ENCODE measurements at regions not wholly inside any gene's neighbourhood (a gene's known extent, or its start where the extent isn't known, plus 50 kb on each side); places are given as distances from the start of the nearest gene placed in this dataset.

DNA sequence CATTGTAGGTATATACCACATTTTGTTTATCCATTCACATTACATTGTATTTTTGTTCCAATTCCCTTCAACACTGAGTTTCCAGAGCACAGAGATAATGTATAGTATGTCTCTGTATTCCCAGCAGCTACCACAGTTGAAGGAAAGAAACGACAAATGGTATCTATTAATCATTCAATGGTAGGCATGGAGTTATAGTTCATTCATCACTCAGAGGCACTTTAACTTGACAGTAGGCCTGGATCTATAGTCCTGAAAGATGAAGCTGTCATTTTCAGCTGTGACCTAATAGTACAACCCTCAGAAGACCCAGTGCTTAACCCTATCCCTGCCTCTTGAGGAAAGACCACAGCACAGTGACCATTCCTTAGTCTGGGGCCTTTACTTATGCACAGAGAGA is 163.0 kb upstream of the TMTC4 start:
- no peak overlapping the region for H3K27ac ChIP-seq (ENCODE audit: low read depth, low read length)
- no peaks in the 10 kb centered on the region for H3K79me2 ChIP-seq (ENCODE audit: insufficient read depth, low read length)
- H3K9me2 ChIP-seq (ENCODE audit: insufficient read depth), result no peaks in the 10 kb centered on the region
- ChIA-PET RAD21 (ENCODE audit: low non-redundant PET in 1 of 2, low total read pairs in 2 of 2, uncharacterized antibody in 2 of 2, unreplicated experiment in 2 of 2) (no interaction called here), CTCF (no interaction called here), POLR2A (no interaction called here)
- DNase-seq (ENCODE audit: low read depth, low spot score), result no peak
- no peak overlapping the region for H3K4me2 ChIP-seq (ENCODE audit: low read length)
- H3K9me3 ChIP-seq (ENCODE audit: control insufficient read depth in 1 of 2, insufficient read depth in 1 of 2, low read depth in 1 of 2, low read length in 2 of 2), result no peaks in the 10 kb centered on the region
- no peak for ATAC-seq
- H3K9ac ChIP-seq (ENCODE audit: low read length), result no peak overlapping the region
- H3K36me3 ChIP-seq (ENCODE audit: control insufficient read depth in 1 of 2, insufficient read depth in 2 of 2, low read length in 2 of 2), result no peaks in the 10 kb centered on the region
- H3K27me3 ChIP-seq (ENCODE audit: insufficient read depth, low read length), result peaks cover 2% of the 10 kb centered on the region
- no peaks in the 10 kb centered on the region for H3K4me1 ChIP-seq (ENCODE audit: control insufficient read depth in 1 of 2, insufficient read depth in 2 of 2, low read length in 2 of 2)
- BruUV-seq (replicated peaks), result no TSS peak
- H3K4me3 ChIP-seq (replicated peaks in 1 of 2; ENCODE audit: low read depth in 1 of 2, low read length in 2 of 2), result no peak overlapping the region
- H2AFZ ChIP-seq (ENCODE audit: low read depth, low read length, poor library complexity, severe bottlenecking), result no peak overlapping the region
- no peaks in the 10 kb centered on the region for H4K20me1 ChIP-seq (ENCODE audit: insufficient read depth)
- intact Hi-C loops (cut with micrococcal nuclease), result no loop called here
- no peak for TF ChIP-seq SRF (IDR thresholded peaks at IDR 0.05; ENCODE audit: low read depth)
- no peak for TF ChIP-seq EZH2phosphoT487 (IDR thresholded peaks at IDR 0.05; ENCODE audit: borderline replicate concordance)
- TF ChIP-seq ELF1 (IDR thresholded peaks at IDR 0.05; ENCODE audit: borderline replicate concordance, low read depth), result no peak
- no peak for TF ChIP-seq RAD21 (IDR thresholded peaks at IDR 0.05; ENCODE audit: low read depth)
- no peak for TF ChIP-seq EGR1 (IDR thresholded peaks at IDR 0.05; ENCODE audit: low read depth)
- TF ChIP-seq FOSL1 (IDR thresholded peaks at IDR 0.05; ENCODE audit: low read depth), result no peak
- TF ChIP-seq ZFX (IDR thresholded peaks at IDR 0.05), result no peak
- no peak for TF ChIP-seq CEBPB (IDR thresholded peaks at IDR 0.05; ENCODE audit: low read depth)
- no peak for TF ChIP-seq CBX3 (IDR thresholded peaks at IDR 0.05; ENCODE audit: low read depth)
- TF ChIP-seq, protein P1, sequence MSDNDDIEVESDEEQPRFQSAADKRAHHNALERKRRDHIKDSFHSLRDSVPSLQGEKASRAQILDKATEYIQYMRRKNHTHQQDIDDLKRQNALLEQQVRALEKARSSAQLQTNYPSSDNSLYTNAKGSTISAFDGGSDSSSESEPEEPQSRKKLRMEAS (IDR thresholded peaks at IDR 0.05), result no peak

DNA sequence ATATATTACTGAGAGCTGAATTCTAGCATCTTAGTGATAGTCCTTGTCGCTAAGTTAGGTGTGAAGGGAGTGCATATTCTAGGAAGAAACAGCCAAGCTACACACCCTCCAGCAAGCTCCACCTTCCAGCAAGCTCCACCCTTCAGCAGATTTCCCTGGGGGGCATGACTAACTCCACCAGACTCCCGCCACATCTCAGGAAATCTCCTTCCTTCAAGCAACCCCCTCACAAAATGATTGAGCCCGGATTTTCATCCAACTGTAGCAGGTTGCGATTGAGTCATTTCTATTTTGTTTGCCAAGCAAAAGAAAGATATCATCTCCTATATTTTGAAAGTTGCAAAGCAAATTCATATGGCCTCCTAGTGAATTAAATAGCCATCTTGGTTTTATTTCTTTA is 162.1 kb upstream of the TMTC4 start:
- Histone ChIP-seq H3K4me2 (ENCODE audit: low read length) (no peak overlapping the region), H3K27ac (ENCODE audit: low read depth, low read length) (no peak overlapping the region), H3K4me3 (replicated peaks in 1 of 2; ENCODE audit: low read depth in 1 of 2, low read length in 2 of 2) (no peak overlapping the region), H3K36me3 (ENCODE audit: control insufficient read depth in 1 of 2, insufficient read depth in 2 of 2, low read length in 2 of 2) (no peaks in the 10 kb centered on the region), H3K79me2 (ENCODE audit: insufficient read depth, low read length) (no peaks in the 10 kb centered on the region), H4K20me1 (ENCODE audit: insufficient read depth) (no peaks in the 10 kb centered on the region), H3K9ac (ENCODE audit: low read length) (no peak overlapping the region), H2AFZ (ENCODE audit: low read depth, low read length, poor library complexity, severe bottlenecking) (no peak overlapping the region), H3K27me3 (ENCODE audit: insufficient read depth, low read length) (no peaks in the 10 kb centered on the region), H3K9me3 (ENCODE audit: control insufficient read depth in 1 of 2, insufficient read depth in 1 of 2, low read depth in 1 of 2, low read length in 2 of 2) (no peaks in the 10 kb centered on the region), H3K9me2 (ENCODE audit: insufficient read depth) (no peaks in the 10 kb centered on the region), H3K4me1 (ENCODE audit: control insufficient read depth in 1 of 2, insufficient read depth in 2 of 2, low read length in 2 of 2) (no peaks in the 10 kb centered on the region)
- ChIA-PET RAD21 (ENCODE audit: low non-redundant PET in 1 of 2, low total read pairs in 2 of 2, uncharacterized antibody in 2 of 2, unreplicated experiment in 2 of 2) (no interaction called here), POLR2A (no interaction called here), CTCF (no interaction called here)
- intact Hi-C loops (cut with micrococcal nuclease), result no loop called here
- ATAC-seq (no peak), DNase-seq (ENCODE audit: low read depth, low spot score) (no peak)
- TF ChIP-seq, protein P2, sequence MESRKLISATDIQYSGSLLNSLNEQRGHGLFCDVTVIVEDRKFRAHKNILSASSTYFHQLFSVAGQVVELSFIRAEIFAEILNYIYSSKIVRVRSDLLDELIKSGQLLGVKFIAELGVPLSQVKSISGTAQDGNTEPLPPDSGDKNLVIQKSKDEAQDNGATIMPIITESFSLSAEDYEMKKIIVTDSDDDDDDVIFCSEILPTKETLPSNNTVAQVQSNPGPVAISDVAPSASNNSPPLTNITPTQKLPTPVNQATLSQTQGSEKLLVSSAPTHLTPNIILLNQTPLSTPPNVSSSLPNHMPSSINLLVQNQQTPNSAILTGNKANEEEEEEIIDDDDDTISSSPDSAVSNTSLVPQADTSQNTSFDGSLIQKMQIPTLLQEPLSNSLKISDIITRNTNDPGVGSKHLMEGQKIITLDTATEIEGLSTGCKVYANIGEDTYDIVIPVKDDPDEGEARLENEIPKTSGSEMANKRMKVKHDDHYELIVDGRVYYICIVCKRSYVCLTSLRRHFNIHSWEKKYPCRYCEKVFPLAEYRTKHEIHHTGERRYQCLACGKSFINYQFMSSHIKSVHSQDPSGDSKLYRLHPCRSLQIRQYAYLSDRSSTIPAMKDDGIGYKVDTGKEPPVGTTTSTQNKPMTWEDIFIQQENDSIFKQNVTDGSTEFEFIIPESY (IDR thresholded peaks at IDR 0.05; ENCODE audit: extremely low read depth, insufficient replicate concordance, low read length), result no peak
- TF ChIP-seq SIN3A (IDR thresholded peaks at IDR 0.05; ENCODE audit: low read depth) (no peak), CEBPB (IDR thresholded peaks at IDR 0.05; ENCODE audit: low read depth) (no peak), SP1 (IDR thresholded peaks at IDR 0.05; ENCODE audit: low read depth) (no peak), FOSL1 (IDR thresholded peaks at IDR 0.05; ENCODE audit: low read depth) (no peak), JUND (IDR thresholded peaks at IDR 0.05) (no peak), YY1 (IDR thresholded peaks at IDR 0.05; ENCODE audit: extremely low read depth, insufficient replicate concordance, low read depth, low read length) (no peak), ELF1 (IDR thresholded peaks at IDR 0.05; ENCODE audit: borderline replicate concordance, low read depth) (no peak), CBX3 (IDR thresholded peaks at IDR 0.05; ENCODE audit: low read depth) (no peak)
- TF ChIP-seq, protein P3, sequence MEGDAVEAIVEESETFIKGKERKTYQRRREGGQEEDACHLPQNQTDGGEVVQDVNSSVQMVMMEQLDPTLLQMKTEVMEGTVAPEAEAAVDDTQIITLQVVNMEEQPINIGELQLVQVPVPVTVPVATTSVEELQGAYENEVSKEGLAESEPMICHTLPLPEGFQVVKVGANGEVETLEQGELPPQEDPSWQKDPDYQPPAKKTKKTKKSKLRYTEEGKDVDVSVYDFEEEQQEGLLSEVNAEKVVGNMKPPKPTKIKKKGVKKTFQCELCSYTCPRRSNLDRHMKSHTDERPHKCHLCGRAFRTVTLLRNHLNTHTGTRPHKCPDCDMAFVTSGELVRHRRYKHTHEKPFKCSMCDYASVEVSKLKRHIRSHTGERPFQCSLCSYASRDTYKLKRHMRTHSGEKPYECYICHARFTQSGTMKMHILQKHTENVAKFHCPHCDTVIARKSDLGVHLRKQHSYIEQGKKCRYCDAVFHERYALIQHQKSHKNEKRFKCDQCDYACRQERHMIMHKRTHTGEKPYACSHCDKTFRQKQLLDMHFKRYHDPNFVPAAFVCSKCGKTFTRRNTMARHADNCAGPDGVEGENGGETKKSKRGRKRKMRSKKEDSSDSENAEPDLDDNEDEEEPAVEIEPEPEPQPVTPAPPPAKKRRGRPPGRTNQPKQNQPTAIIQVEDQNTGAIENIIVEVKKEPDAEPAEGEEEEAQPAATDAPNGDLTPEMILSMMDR (IDR thresholded peaks at IDR 0.05 in 2 of 3, conservative IDR thresholded peaks at IDR 0.05 in 1 of 3; ENCODE audit: borderline replicate concordance in 1 of 3, insufficient read depth in 1 of 3, low read depth in 2 of 3, low read length in 2 of 3), result no peak
- no TSS peak for BruUV-seq (replicated peaks)

Measured in HCT116 (cell line).